ENCODE measurements at regions not wholly inside any gene's neighbourhood (a gene's known extent, or its start where the extent isn't known, plus 50 kb on each side); places are given as distances from the start of the nearest gene placed in this dataset.

- TF ChIP-seq CTCF (conservative IDR thresholded peaks at IDR 0.05; ENCODE audit: low read depth, low read length) (no peak), EZH2 (IDR thresholded peaks at IDR 0.05; ENCODE audit: borderline replicate concordance, low read depth, low read length, poor library complexity, severe bottlenecking) (no peak)
These were observed 329.9 kb downstream of the NAF1 start for GRCh38 chr4:162836773-162837172.

All from A673 (cell line).